ENCODE measurements at regions not wholly inside any gene's neighbourhood (a gene's known extent, or its start where the extent isn't known, plus 50 kb on each side); places are given as distances from the start of the nearest gene placed in this dataset.
"Not testable (repeated sequence)": the region's sequence is repeated elsewhere in the genome, so short reads cannot be mapped to it uniquely, and the experiment has no call there.

DNA sequence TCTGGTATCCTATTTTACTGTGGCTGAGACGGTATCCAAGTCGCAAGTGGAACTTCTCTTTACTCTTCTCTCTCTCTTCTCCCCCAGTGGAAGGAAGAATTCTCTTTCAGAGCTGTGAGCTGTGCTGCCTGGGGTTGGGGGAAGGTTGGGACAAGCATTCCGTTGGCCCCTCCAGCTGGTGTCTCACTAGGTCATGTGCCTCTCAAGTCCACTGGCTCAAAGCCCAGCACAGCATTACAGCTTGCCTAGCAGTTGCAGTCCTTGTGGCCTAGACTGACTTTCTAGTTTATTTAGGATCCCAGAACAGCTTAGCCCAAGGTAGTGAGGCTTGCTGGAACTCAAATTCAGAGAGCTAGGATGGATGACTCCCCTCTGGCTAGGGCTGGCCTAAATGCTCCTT, 76.1 kb upstream of the SPATA16 start:
- H3K9me3 ChIP-seq (ENCODE audit: control insufficient read depth, low read length) = no peaks in the 10 kb centered on the region
- intact Hi-C loops (cut with DNase I) = no loop called here
- no peak overlapping the region for H3K4me3 ChIP-seq (ENCODE audit: low read length)
- no peaks in the 10 kb centered on the region for H3K4me1 ChIP-seq (ENCODE audit: control insufficient read depth, insufficient read depth, low read length)
- DNase-seq = peak in 1 of 3 donors; percentile 33
- no peak for ATAC-seq
- no peak overlapping the region for H3K27ac ChIP-seq (ENCODE audit: low read length)
- H3K27me3 ChIP-seq (ENCODE audit: control insufficient read depth, insufficient read depth) = no peaks in the 10 kb centered on the region
- 74% methylated on average over 3 of the region's 3 CpGs for WGBS

DNA sequence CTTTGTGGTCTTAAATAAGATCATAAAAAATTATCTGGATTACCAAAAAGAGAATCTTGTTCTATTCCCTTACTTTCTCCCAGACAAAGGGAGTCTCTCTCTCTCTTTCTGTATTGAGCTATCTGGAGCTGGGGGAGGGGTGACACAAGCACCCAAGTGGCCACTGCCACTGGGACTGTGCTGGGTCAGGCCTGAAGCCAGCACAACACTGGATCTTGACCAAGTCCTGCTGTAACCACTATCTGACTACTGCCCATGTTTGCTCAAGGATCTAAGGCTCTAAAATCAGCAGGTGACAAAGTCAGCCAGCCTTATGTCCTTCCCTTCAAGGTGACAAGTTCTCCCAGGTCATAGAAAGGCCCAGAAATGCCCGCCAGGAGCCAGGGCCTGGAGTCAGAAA, 75.0 kb upstream of the SPATA16 start:
- DNase-seq (no peak), ATAC-seq (no peak)
- H3K9me3 ChIP-seq (ENCODE audit: control insufficient read depth, low read length) = no peaks in the 10 kb centered on the region
- no peak overlapping the region for H3K4me3 ChIP-seq (ENCODE audit: low read length)
- H3K4me1 ChIP-seq (ENCODE audit: control insufficient read depth, insufficient read depth, low read length) = no peaks in the 10 kb centered on the region
- WGBS = 80% methylated on average over 1 of the region's 1 CpG
- intact Hi-C loops (cut with DNase I) = no loop called here
- no peaks in the 10 kb centered on the region for H3K27me3 ChIP-seq (ENCODE audit: control insufficient read depth, insufficient read depth)
- H3K27ac ChIP-seq (ENCODE audit: low read length) = no peak overlapping the region

DNA sequence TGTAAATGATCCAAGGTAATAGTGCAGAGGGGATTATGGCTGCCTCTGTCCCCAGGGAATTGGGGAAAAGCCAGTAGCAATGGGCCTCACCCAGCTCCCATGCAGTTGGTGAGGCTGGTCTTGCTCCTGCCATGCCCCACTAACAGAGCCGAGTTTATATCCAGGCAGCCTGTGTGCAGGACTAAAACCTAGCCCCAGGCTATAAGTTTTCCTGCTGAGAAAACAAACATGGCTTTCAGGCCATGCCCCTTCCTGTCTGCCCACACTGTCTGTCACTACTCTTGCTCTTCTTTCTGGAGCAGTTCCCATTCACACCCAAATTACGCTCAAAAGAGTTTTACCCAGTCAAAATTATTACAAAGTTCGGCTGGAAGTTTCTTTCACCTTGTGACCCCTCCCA, 73.5 kb upstream of the SPATA16 start:
- intact Hi-C loops (cut with DNase I) = no loop called here
- DNase-seq (no peak), ATAC-seq (no peak)
- WGBS = 77% methylated on average over 3 of the region's 3 CpGs
- H3K4me1 ChIP-seq (ENCODE audit: control insufficient read depth, insufficient read depth, low read length) = no peaks in the 10 kb centered on the region
- H3K27ac ChIP-seq (ENCODE audit: low read length) = no peak overlapping the region
- H3K4me3 ChIP-seq (ENCODE audit: low read length) = no peak overlapping the region
- H3K27me3 ChIP-seq (ENCODE audit: control insufficient read depth, insufficient read depth) = no peaks in the 10 kb centered on the region
- no peaks in the 10 kb centered on the region for H3K9me3 ChIP-seq (ENCODE audit: control insufficient read depth, low read length)

DNA sequence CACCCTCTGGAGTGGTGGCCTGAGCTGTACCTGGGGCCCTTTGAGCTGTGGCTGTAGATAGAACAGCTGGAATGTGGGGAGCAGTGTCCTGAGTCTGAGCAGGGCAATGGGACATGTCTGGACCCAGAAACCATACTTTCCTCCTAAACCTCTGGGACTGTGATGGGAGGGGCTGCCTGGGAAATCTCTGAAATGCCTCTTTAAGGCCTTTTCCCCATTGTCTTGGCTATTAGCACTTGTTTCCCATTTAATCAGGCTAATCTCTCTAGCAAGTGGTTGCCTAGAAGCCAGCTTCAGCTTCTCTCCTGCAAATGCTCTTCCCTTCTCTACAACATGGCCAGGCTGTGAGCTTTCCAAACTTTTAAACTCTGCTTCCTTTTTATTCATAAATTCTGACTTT, 58.5 kb upstream of the SPATA16 start:
- Histone ChIP-seq H3K4me3 (ENCODE audit: low read length) (no peak overlapping the region), H3K9me3 (ENCODE audit: control insufficient read depth, low read length) (peaks cover 2% of the 10 kb centered on the region), H3K4me1 (ENCODE audit: control insufficient read depth, insufficient read depth, low read length) (no peaks in the 10 kb centered on the region), H3K27ac (ENCODE audit: low read length) (no peak overlapping the region), H3K27me3 (ENCODE audit: control insufficient read depth, insufficient read depth) (no peaks in the 10 kb centered on the region)
- intact Hi-C loops (cut with DNase I) = no loop called here
- ATAC-seq (no peak), DNase-seq (no peak)

DNA sequence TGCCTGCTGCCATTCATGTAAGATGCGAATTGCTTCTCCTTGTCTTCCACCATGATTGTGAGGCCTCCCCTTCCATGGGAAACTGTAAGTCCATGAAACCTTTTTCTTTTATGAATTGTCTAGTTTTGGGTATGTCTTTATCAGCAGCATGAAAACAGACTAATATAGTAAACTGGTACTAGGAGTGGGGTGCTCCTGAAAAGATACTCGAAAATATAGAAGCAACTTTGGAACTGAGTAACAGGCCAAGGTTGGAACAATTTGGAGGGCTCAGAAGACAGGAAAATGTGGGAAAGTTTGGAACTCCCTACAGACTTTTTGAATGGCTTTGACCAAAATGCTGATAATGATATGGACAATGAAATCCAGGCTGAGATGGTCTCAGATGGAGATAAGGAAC, 53.8 kb upstream of the SPATA16 start:
- DNase-seq; H3K27ac ChIP-seq (ENCODE audit: low read length); ATAC-seq; H3K4me1 ChIP-seq (ENCODE audit: control insufficient read depth, insufficient read depth, low read length); intact Hi-C loops (cut with DNase I); H3K27me3 ChIP-seq (ENCODE audit: control insufficient read depth, insufficient read depth); H3K9me3 ChIP-seq (ENCODE audit: control insufficient read depth, low read length); H3K4me3 ChIP-seq (ENCODE audit: low read length): not testable (repeated sequence)
- 93% methylated on average over 2 of the region's 2 CpGs for WGBS

DNA sequence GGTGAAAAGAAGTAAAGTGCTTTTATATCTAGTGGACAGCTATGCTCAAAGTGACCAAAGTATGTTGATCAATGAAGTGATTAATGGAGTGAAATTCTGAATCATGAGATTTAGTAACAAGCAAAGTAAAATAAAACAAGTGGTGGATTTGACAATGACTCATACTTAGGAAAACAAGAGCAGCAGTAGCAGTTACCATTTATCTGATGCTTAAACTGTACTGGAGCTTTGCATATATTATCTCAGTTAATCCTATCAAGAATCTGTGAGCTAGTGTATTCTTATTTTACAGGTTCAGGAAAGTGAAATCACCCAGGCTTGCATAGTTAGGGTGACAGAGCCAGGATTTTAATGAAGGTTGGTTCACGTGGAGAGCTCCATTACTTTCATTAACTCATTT, 50.6 kb upstream of the SPATA16 start:
- intact Hi-C loops (cut with DNase I) = no loop called here
- DNase-seq = no peak
- no peak for ATAC-seq
- Histone ChIP-seq H3K9me3 (ENCODE audit: control insufficient read depth, low read length) (peaks cover 2% of the 10 kb centered on the region), H3K27me3 (ENCODE audit: control insufficient read depth, insufficient read depth) (no peaks in the 10 kb centered on the region), H3K4me1 (ENCODE audit: control insufficient read depth, insufficient read depth, low read length) (no peaks in the 10 kb centered on the region), H3K4me3 (ENCODE audit: low read length) (no peak overlapping the region), H3K27ac (ENCODE audit: low read length) (no peak overlapping the region)
- WGBS = 66% methylated on average over 1 of the region's 1 CpG

All from right cardiac atrium (tissue), 5 donors.